K562 (cell line): ENCODE measurements at regions not wholly inside any gene's neighbourhood (a gene's known extent, or its start where the extent isn't known, plus 50 kb on each side); places are given as distances from the start of the nearest gene placed in this dataset.
A peak's percentile ranks its signal among the peaks of the same experiment; 100 is the strongest.

Experiments
- ATAC-seq: fragments of 200-7000 bp; cut with Tn5 transposase; 3 replicates; pipeline ENCODE4 v1.9.1; 2020; ENCODE audit warnings: moderate library complexity
- BruUV-seq: library from RNA; stranded (reverse); fragments of 400-500 nt; replicated peaks from 2 replicates; lab custom pipeline; 2021; lab: Mats Ljungman, UMichigan
- CTCF ChIA-PET: fragments of 300-600 bp; formaldehyde crosslinking; extraction: SDS; loops from one replicate; lab custom pipeline; 2021; ENCODE audit warnings: low intra/inter-chr PET ratio; lab: Yijun Ruan, JAX
- POLR2A ChIA-PET: fragments of 300-600, 350-650 bp; sonication (Branson Sonifier 250); formaldehyde crosslinking; extraction: SDS; loops from one replicate; lab custom pipeline; 2021; ENCODE audit warnings: antibody characterized with exemption, inconsistent platforms; lab: Yijun Ruan, JAX
- DNase-seq, 4 experiments: peaks; one replicate each; pipeline versions ENCODE4 v3.0.0 to v3.0.0-alpha.2; 2011 to 2018; ENCODE audit warnings: low spot score in 3 of 4, mixed read lengths in 3 of 4; ENCODE audit errors: extremely low read depth in 1 of 4
- FAIRE-seq: peaks from 2 replicates; lab custom pipeline; 2011; peaks lifted over from hg19 to GRCh38; lab: Jason Lieb, UNC
- H2AFZ ChIP-seq: 2 replicates; pipeline ENCODE4 v1.6.0; 2011; ENCODE audit warnings: low read depth, low read length, control low read depth, inconsistent platforms
- H3K27ac ChIP-seq: fragments of 200-600 bp; 3 replicates; pipeline ENCODE4 v1.8.0; 2011; ENCODE audit warnings: low read depth, mild to moderate bottlenecking, control low read depth, inconsistent platforms, low read length, moderate library complexity, mixed read lengths; ENCODE audit errors: extremely low read depth
- H3K27me3 ChIP-seq, 2 experiments: fragments of 300-600 bp in 1 of 2; 2 replicates in 1 of 2; 3 replicates in 1 of 2; pipeline versions ENCODE4 v1.6.0 to v1.8.0; 2011; ENCODE audit warnings: inconsistent platforms in 2 of 2, low read length in 2 of 2, mild to moderate bottlenecking in 1 of 2, mixed read lengths in 1 of 2, moderate library complexity in 1 of 2; ENCODE audit not compliant: control insufficient read depth in 2 of 2, insufficient read depth in 2 of 2
- H3K36me3 ChIP-seq: fragments of 300-600 bp; 3 replicates; pipeline ENCODE4 v1.8.0; 2011; ENCODE audit warnings: mild to moderate bottlenecking, low read length, inconsistent platforms; ENCODE audit not compliant: control insufficient read depth, insufficient read depth
- H3K4me1 ChIP-seq, 2 experiments: fragments of 200-600 bp in 1 of 2; replicated peaks in 1 of 2; 2 replicates in 1 of 2; 3 replicates in 1 of 2; pipeline versions ENCODE4 v1.5.1 to v1.8.0; 2011; ENCODE audit warnings: inconsistent platforms in 2 of 2, low read length in 2 of 2, mild to moderate bottlenecking in 1 of 2, mixed read lengths in 1 of 2, moderate library complexity in 1 of 2; ENCODE audit not compliant: control insufficient read depth in 2 of 2, insufficient read depth in 2 of 2
- H3K4me2 ChIP-seq: 2 replicates; pipeline ENCODE4 v1.6.1; 2011; ENCODE audit warnings: low read length, control low read depth, inconsistent platforms, mixed read lengths; ENCODE audit not compliant: insufficient read depth
- H3K4me3 ChIP-seq: fragments of 200-600 bp; sonication (generic), shearing (Covaris generic); 2 replicates; pipeline ENCODE4 v1.5.1; 2016; ENCODE audit warnings: control low read depth, inconsistent platforms
- H3K79me2 ChIP-seq: fragments of 200-600 bp; 3 replicates; pipeline ENCODE4 v1.8.0; 2011; ENCODE audit warnings: low read length, inconsistent platforms; ENCODE audit not compliant: control insufficient read depth, insufficient read depth
- H3K9ac ChIP-seq, 2 experiments: 2 replicates each; pipeline versions ENCODE4 v1.6.0 to v1.6.1; 2011; ENCODE audit warnings: low read depth in 2 of 2, low read length in 2 of 2, control low read depth in 1 of 2, inconsistent platforms in 1 of 2, mild to moderate bottlenecking in 1 of 2, mixed read lengths in 1 of 2; ENCODE audit not compliant: insufficient read depth in 1 of 2
- H3K9me1 ChIP-seq: one replicate; pipeline ENCODE4 v1.6.0; 2011; ENCODE audit warnings: inconsistent platforms, mild to moderate bottlenecking, low read length, moderate library complexity; ENCODE audit not compliant: control insufficient read depth, insufficient read depth
- H3K9me3 ChIP-seq: replicated peaks from 2 replicates; pipeline ENCODE4 v1.5.1; 2011; ENCODE audit warnings: low read depth, low read length, inconsistent platforms; ENCODE audit not compliant: control insufficient read depth, insufficient read depth
- H4K20me1 ChIP-seq: replicated peaks from 2 replicates; pipeline ENCODE4 v1.6.1; 2011; ENCODE audit warnings: low read length, inconsistent platforms, mixed read lengths; ENCODE audit not compliant: control insufficient read depth, insufficient read depth
- CHD1 ChIP-seq: fragments of 200-600 bp; sonication (generic); IDR thresholded peaks from one replicate; pipeline ENCODE4 v1.6.1; 2012; ENCODE audit warnings: mild to moderate bottlenecking, moderate library complexity, low read length, inconsistent platforms
- SPI1 ChIP-seq: IDR thresholded peaks from 2 replicates; pipeline ENCODE4 v1.6.1; 2011; ENCODE audit warnings: low read depth, low read length, control low read depth, borderline replicate concordance
- ZNF707 ChIP-seq: fragments of 250-450 bp; sonication (Bioruptor Pico); conservative IDR thresholded peaks from 2 replicates; pipeline ENCODE4 v1.8.0; 2022; ENCODE audit warnings: inconsistent platforms, mild to moderate bottlenecking, moderate library complexity
- WGBS: fragments of 100-300 bp; shearing (Covaris generic); methylation state at CpG from one replicate; pipeline ENCODE4 v1.1.6; 2016; ENCODE audit warnings: low coverage, mixed read lengths; ENCODE audit not compliant: insufficient coverage; ENCODE audit errors: missing lambda C conversion rate; 5-methylcytosine and 5-hydroxymethylcytosine counted together
- in situ Hi-C: fragments of 300-500 bp; cut with MboI; formaldehyde crosslinking; loops from 4 replicates; pipeline ENCODE4 v1.15.0; 2018; ENCODE audit warnings: inconsistent platforms, mixed read lengths
- intact Hi-C: fragments of 100-400 bp; cut with micrococcal nuclease; formaldehyde crosslinking; loops from 2 replicates; pipeline ENCODE4 v1.14.2; 2022
- TF ChIP-seq, protein P1 (sequence below): fragments of 450-650 bp; IDR thresholded peaks from 2 replicates; pipeline ENCODE4 v1.7.1; 2018; ENCODE audit warnings: mild to moderate bottlenecking, low read depth; ENCODE audit not compliant: partially characterized antibody

- TF ChIP-seq, protein P1, sequence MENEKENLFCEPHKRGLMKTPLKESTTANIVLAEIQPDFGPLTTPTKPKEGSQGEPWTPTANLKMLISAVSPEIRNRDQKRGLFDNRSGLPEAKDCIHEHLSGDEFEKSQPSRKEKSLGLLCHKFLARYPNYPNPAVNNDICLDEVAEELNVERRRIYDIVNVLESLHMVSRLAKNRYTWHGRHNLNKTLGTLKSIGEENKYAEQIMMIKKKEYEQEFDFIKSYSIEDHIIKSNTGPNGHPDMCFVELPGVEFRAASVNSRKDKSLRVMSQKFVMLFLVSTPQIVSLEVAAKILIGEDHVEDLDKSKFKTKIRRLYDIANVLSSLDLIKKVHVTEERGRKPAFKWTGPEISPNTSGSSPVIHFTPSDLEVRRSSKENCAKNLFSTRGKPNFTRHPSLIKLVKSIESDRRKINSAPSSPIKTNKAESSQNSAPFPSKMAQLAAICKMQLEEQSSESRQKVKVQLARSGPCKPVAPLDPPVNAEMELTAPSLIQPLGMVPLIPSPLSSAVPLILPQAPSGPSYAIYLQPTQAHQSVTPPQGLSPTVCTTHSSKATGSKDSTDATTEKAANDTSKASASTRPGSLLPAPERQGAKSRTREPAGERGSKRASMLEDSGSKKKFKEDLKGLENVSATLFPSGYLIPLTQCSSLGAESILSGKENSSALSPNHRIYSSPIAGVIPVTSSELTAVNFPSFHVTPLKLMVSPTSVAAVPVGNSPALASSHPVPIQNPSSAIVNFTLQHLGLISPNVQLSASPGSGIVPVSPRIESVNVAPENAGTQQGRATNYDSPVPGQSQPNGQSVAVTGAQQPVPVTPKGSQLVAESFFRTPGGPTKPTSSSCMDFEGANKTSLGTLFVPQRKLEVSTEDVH, result no peak
- peak; percentile 43; the same call in 1 of the 2 replicates for TF ChIP-seq SPI1
- no peak for TF ChIP-seq ZNF707
- TF ChIP-seq CHD1, result no peak
- H3K4me2 ChIP-seq, result no peak overlapping the region
- DNase-seq (no peak), FAIRE-seq (no peak), ATAC-seq (no peak)
- no peak overlapping the region for H2AFZ ChIP-seq
- no peaks in the 10 kb centered on the region for H3K36me3 ChIP-seq
- no peaks in the 10 kb centered on the region for H3K4me1 ChIP-seq
- intact Hi-C loops, result no loop called here
- H3K79me2 ChIP-seq, result no peaks in the 10 kb centered on the region
- H3K9ac ChIP-seq, result no peak overlapping the region
- H3K4me3 ChIP-seq, result no peak overlapping the region
- no peaks in the 10 kb centered on the region for H3K9me1 ChIP-seq
- H3K27me3 ChIP-seq, result peaks cover 0 to 28% of the 10 kb centered on the region in 2 experiments; a peak in 3 of 5 replicates
- CTCF ChIA-PET, result no interaction called here
- POLR2A ChIA-PET, result no interaction called here
- in situ Hi-C loops, result no loop called here
- no TSS peak for BruUV-seq
- no peaks in the 10 kb centered on the region for H4K20me1 ChIP-seq
- H3K27ac ChIP-seq, result no peak overlapping the region
- WGBS, result 0% methylated on average over 7 of the region's 7 CpGs
- H3K9me3 ChIP-seq, result no peaks in the 10 kb centered on the region
These were observed 279.8 kb downstream of the CDH26 start for GRCh38 chr20:60237981-60238380.
